NCI-H774 (cell line): ENCODE measurements at regions not wholly inside any gene's neighbourhood (a gene's known extent, or its start where the extent isn't known, plus 50 kb on each side); places are given as distances from the start of the nearest gene placed in this dataset.
"Not testable (repeated sequence)": the region's sequence is repeated elsewhere in the genome, so short reads cannot be mapped to it uniquely, and the experiment has no call there.

ENCODE experiments used
- DNase-seq: peaks from one replicate; lab custom pipeline; 2025; lab: John Stamatoyannopoulos, UW

DNA sequence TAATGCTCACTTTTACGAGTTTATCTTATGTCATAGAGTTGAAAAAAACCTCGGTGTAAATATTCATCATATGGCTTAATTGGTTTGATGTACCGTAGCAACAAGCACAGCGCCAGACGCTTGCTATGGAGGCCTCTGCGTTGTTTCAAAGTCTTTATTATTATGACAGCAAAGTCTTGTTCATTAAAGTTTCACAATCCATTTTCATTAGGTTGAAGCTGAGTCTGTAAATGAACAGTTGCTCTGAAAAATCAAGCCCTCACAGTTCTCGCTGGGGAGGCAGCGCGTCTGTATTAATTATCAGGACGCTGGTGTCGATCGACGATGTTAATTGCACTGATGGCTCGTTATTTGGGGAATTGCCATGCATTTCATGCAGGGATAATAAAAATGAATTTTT lies 185.6 kb downstream of the INSC start:
- no peak for DNase-seq

GRCh38 chr11:15307619-15308024 lies 192.9 kb downstream of the INSC start:
- no peak for DNase-seq

- DNase-seq, result no peak
These were observed 194.1 kb downstream of the INSC start for GRCh38 chr11:15308840-15309239.

DNA sequence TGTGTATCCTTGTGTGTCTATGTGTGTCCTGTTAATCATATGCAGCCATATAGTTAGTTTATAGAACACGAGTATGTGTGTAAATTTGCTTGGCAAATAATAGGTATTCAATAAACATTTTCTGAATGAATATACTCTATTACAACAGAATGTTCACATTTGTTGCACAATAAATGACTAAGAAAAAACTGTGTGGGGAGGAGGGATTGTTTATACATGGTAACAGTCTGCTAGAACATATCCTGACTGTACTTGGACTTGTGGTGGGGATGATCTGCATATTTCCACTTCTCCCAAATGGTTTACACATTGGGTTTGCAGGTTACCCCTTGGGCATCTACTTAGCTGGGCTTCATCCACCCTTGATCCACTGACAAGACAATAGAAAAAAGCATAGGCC lies 194.6 kb downstream of the INSC start:
- DNase-seq, result no peak

DNA sequence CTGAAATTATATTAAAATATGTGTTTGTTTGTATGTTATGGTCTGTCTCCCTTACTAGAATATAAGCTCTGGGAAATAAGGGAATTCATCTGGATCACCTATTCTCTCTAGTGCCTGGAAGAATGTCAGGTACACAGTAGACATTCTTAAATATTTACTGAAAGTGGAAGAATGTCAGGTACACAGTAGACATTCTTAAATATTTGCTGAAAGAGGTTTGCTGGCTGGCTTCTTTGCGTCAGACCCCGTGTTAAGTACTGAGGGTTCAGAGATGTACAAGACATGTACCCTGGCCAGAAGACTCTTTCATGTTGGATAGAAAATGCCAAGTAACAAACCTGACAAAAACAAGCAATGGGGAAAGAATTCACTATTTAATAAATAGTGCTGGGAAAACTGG lies 199.1 kb downstream of the INSC start:
- no peak for DNase-seq

- no peak for DNase-seq
These were observed 204.1 kb downstream of the INSC start for GRCh38 chr11:15318814-15319213.

DNA sequence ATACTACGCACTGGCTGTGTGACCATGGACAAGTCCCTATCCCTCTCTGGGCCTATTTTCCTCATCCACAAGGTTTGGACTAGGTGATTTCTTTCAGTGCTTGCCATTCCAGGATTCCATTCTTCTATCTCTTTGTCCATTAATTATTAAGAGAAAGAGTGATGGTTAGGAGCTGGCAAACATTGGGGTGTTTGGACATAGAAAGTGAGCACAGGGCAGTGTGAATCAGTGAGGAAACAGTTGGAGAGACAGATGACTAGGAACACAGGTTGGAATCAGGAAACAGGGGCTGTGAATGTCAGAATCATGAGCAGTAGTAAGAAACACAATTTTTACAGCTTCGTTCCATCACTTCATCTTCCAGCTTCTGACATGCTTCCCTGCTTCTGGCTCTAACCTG lies 211.8 kb downstream of the INSC start:
- no peak for DNase-seq

DNA sequence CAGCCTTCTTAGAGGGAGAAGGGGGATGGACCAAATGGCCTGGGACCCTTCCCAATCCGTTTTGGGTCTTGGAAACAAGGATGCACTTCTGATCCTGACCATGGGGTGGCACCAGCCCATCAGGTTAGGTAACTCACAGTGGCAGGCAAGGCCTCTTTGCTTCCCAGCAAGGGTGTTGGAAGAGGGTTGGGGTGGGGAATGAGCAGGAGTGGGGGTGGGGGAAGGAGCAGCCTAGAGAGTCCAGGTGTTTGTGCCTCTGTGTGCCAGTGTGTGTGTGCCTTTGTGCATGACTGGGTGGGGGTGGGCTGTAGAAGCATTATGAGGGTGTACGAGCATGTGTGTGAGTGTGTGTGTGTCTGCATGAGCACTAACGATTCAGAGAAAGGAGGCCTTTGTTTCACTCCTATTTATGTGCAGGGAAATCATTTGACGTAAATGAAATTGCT lies 213.1 kb downstream of the INSC start:
- peak; percentile 73 for DNase-seq

GRCh38 chr11:15333407-15333806 lies 218.7 kb downstream of the INSC start:
- DNase-seq, result no peak

GRCh38 chr11:15334766-15335165 lies 220.0 kb downstream of the INSC start:
- no peak for DNase-seq

DNA sequence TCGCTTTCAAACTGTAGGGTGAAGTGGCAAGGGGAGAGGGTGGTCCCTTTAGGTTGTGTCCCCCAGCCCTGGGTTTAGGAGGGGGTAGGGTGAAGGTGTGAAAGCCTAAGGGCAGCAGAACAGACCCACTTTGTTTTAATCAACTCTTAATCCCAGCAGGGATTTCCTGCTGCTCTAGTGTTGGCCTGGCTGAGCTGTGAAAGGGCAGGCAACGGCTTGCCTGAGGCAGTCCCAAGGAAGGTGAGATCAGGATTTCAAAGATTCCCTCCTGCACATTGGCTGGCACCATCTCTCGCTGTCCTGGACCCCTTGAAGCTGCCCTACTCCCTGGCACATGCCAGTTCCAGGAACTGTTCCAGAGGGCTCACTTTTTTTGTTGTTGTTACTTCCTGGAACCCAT lies 221.3 kb downstream of the INSC start:
- no peak for DNase-seq

DNA sequence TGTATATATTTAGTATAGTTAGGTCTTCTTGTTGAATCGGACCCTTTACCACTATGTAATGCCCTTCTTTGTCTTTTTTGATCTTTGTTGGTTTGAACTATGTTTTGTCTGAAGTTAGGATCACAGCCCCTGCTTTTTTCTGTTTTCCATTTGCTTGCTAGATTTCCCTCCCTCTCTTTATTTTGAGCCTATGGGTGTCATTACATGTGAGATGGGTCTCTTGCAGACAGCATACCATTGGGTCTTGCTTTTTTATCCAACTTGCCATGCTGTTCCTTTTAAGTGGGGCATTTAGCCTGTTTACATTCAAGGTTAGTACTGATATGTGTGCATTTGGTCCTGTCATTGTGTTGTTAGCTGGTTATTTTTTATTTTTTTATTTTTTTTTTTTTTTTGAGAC lies 224.6 kb downstream of the INSC start:
- no peak for DNase-seq

DNA sequence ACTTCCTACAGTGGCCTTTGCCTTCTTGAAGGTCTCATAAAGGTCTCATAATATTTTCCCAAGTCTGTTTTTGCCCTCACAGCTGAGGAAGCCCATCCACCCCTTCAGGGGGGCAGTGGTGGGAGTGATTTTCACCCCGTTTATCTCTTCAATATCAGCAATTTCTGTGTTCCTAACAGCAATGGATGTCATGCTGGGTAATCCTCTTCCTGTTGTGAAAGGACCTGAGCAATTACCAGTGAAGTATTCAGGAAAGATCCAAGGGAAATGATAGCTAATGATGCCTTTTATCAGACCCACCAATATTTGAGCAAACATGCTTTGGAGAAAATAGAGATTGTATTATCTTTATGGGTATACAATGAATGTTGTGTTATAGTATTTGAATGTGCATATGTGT lies 226.9 kb downstream of the INSC start:
- DNase-seq, result no peak

GRCh38 chr11:15342163-15342562 lies 227.4 kb downstream of the INSC start:
- DNase-seq, result no peak

- no peak for DNase-seq
These were observed 232.2 kb downstream of the INSC start for GRCh38 chr11:15346907-15347306.

- no peak for DNase-seq
These were observed 233.4 kb downstream of the INSC start for GRCh38 chr11:15347969-15348734.

- no peak for DNase-seq
These were observed 234.7 kb downstream of the INSC start for GRCh38 chr11:15349413-15349812.

DNA sequence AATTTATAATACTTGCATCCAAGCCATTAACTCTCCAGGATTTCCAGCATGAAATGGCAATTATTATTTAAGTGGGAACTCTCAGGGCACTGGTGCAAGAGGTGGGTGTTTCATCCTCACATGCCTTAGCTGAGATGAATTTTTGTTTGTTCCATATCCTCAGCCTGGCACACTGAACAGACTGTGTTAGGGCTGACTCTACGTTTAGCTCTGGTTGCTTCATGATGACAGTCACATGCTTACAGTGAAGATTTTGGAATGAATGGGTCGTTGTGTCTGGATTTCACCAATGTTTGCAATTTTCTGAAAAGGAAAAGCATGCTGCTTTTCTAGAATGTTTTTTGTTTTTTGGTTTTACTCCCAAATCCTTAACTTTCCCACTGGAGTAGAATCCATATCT lies 246.6 kb downstream of the INSC start:
- no peak for DNase-seq

- not testable (repeated sequence) for DNase-seq
These were observed 250.6 kb downstream of the INSC start for GRCh38 chr11:15365286-15365685.

DNA sequence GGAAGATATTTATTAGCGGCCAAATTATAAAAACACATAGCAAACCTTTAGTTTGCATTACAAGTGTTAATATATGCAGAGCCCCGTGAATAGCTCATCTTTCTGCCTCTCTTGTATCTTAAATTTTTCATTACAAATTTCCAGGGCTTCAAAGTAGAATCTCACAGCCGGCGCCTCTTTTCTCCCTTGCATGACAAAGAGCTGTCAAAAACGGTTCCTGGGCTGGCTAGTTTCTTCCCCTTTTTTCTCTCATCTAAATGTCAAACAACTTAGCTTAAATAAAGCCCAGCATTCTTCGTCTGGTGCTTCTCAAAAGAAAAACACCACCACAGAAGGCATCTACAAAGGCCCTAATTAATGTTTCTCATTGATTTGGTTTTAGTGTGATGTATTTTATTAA lies 253.0 kb downstream of the INSC start:
- DNase-seq, result no peak

DNA sequence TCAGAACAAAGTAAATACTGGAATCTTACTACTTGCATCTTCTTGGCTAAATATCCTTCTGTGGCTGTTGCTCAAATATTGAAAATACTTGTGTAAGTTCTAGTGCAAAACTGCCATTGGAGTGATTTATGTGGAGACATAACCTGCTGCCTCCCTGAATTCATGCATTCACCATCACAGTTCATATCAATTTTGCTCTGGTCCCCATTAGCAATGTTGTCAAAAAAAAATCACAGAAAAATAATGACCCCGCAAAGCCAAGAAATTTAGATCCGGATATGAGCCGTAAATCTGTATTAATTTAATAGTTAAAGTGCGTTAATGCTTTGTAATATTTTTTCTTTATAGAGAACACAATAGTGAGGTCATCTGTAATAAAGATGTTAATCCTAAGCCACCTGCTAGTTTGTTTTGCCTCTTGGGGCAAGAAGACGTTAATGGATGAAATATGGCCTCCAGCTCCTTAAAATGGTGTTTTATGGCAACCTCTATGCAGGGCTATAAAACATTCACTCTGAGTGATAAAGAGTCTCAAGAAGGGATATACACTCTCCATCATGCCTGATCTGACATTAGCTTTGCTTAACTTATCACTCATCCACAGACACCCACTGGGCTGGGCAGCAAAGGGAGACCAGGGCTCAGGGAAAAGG lies 255.9 kb downstream of the INSC start:
- DNase-seq, result no peak

- DNase-seq, result no peak
These were observed 256.8 kb downstream of the INSC start for GRCh38 chr11:15371533-15371932.

DNA sequence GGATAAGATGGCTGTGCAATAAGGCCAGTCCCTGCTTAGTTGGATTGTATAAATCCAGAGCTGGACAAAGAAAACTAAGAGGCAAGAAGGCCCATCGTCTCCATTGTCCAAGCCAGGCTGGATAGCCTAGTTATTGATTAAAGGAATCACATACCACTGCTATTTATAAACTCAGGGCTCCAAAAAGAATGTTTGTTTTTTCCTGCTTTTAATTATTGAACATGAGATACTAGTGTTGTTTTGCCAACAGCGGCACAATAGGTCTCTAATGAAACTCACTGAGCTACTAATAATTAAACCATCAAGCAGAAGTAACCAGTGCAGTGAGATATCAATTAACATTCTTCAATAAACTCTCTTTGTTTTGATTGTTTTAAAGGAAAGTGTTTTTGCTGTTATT lies 259.7 kb downstream of the INSC start:
- no peak for DNase-seq

DNA sequence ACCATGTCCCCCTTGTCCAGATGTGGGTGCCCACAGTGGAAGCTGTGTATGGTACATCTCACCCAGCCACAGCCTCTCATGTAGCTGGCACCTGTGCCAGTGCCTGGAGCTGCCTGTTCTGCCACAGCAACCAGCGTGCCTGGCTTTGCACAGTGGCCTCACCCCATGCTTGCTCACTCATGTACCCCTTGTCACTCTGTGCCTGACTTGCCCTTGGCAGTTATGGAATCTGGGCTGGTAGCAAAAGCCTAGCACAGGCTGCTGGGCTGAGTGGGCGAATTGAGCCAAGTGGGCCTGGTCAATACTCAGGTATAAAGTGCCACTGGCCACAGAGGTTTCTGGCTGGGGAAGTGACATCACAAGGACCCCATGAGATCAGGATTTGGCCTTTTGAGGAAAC lies 264.2 kb downstream of the INSC start:
- DNase-seq, result no peak
